Keratinocyte (primary cell): ENCODE measurements at regions not wholly inside any gene's neighbourhood (a gene's known extent, or its start where the extent isn't known, plus 50 kb on each side); places are given as distances from the start of the nearest gene placed in this dataset.

Experiments used
- DNase-seq: peaks from one replicate; pipeline ENCODE4 v3.0.0-alpha.2; 2011; ENCODE audit warnings: low read depth, missing footprints, low spot score
- FAIRE-seq: peaks from 2 replicates; lab custom pipeline; 2011; peaks lifted over from hg19 to GRCh38; lab: Jason Lieb, UNC
- H2AFZ ChIP-seq: 2 replicates; pipeline ENCODE4 v1.6.0; 2012; ENCODE audit warnings: low read length, control low read depth, inconsistent platforms; ENCODE audit not compliant: control insufficient read depth
- H3K27ac ChIP-seq: 2 replicates; pipeline ENCODE4 v1.5.1; 2011; ENCODE audit warnings: low read length; ENCODE audit not compliant: control insufficient read depth, insufficient read depth
- H3K27me3 ChIP-seq: 3 replicates; pipeline ENCODE4 v1.6.0; 2011; ENCODE audit warnings: low read length; ENCODE audit not compliant: control insufficient read depth, insufficient read depth; ENCODE audit errors: extremely low read depth
- H3K36me3 ChIP-seq, 2 experiments: 2 replicates in 1 of 2; 3 replicates in 1 of 2; pipeline ENCODE4 v1.5.1; 2011; ENCODE audit warnings: low read length in 2 of 2, mild to moderate bottlenecking in 1 of 2; ENCODE audit not compliant: control insufficient read depth in 2 of 2, insufficient read depth in 2 of 2; ENCODE audit errors: extremely low read depth in 1 of 2
- H3K4me1 ChIP-seq: 3 replicates; pipeline ENCODE4 v1.5.1; 2011; ENCODE audit warnings: low read length; ENCODE audit not compliant: control insufficient read depth, insufficient read depth; ENCODE audit errors: extremely low read depth
- H3K4me2 ChIP-seq: 3 replicates; pipeline ENCODE4 v1.6.0; 2011; ENCODE audit warnings: low read depth, low read length; ENCODE audit not compliant: control insufficient read depth, insufficient read depth; ENCODE audit errors: extremely low read depth
- H3K4me3 ChIP-seq, 3 experiments: fragments of 200-600 bp in 1 of 3; sonication (generic) in 1 of 3; 2 replicates in 2 of 3; 3 replicates in 1 of 3; pipeline ENCODE4 v1.5.1; 2011 to 2016; ENCODE audit warnings: low read length in 3 of 3, mild to moderate bottlenecking in 3 of 3, control low read depth in 2 of 3, inconsistent platforms in 1 of 3, low read depth in 1 of 3, mixed read lengths in 1 of 3, mixed run types in 1 of 3, moderate library complexity in 1 of 3; ENCODE audit not compliant: control insufficient read depth in 2 of 3, insufficient read depth in 2 of 3; ENCODE audit errors: extremely low read depth in 1 of 3
- H3K79me2 ChIP-seq: 2 replicates; pipeline ENCODE4 v1.6.0; 2012; ENCODE audit warnings: low read length; ENCODE audit not compliant: control insufficient read depth, insufficient read depth
- H3K9ac ChIP-seq: 3 replicates; pipeline ENCODE4 v1.6.0; 2011; ENCODE audit warnings: low read length; ENCODE audit not compliant: control insufficient read depth, insufficient read depth; ENCODE audit errors: extremely low read depth
- H3K9me1 ChIP-seq: 3 replicates; pipeline ENCODE4 v1.6.0; 2011; ENCODE audit warnings: low read length; ENCODE audit not compliant: control insufficient read depth, insufficient read depth; ENCODE audit errors: extremely low read depth
- H3K9me3 ChIP-seq: 2 replicates; pipeline ENCODE4 v1.5.1; 2012; ENCODE audit warnings: low read depth, low read length; ENCODE audit not compliant: control insufficient read depth
- H4K20me1 ChIP-seq: 3 replicates; pipeline ENCODE4 v1.6.0; 2011; ENCODE audit warnings: low read length; ENCODE audit not compliant: control insufficient read depth, insufficient read depth; ENCODE audit errors: extremely low read depth
- CTCF ChIP-seq, 3 experiments: IDR thresholded peaks in 1 of 3; conservative IDR thresholded peaks in 1 of 3; optimal IDR thresholded peaks in 1 of 3; 2 replicates in 2 of 3; 3 replicates in 1 of 3; pipeline versions ENCODE3 to v1.5.1; 2011; ENCODE audit warnings: low read length in 3 of 3, mild to moderate bottlenecking in 3 of 3, moderate library complexity in 2 of 3, control low read depth in 1 of 3, inconsistent platforms in 1 of 3; ENCODE audit not compliant: insufficient read depth in 2 of 3; ENCODE audit errors: extremely low read depth in 1 of 3
- EZH2 ChIP-seq: IDR thresholded peaks from one replicate; pipeline ENCODE4 v1.6.1; 2012; ENCODE audit warnings: inconsistent platforms, mild to moderate bottlenecking, low read length, moderate library complexity
- dilution Hi-C: fragments of 300-500 bp; cut with MboI; formaldehyde crosslinking; loops from one replicate; pipeline ENCODE4 v1.7.0; 2020; ENCODE audit warnings: low sequenced_read_pairs; ENCODE audit not compliant: extremely low pct_ligation_motif_present

- Histone ChIP-seq H3K27me3 (no peaks in the 10 kb centered on the region), H3K4me1 (no peaks in the 10 kb centered on the region), H3K9me1 (no peaks in the 10 kb centered on the region), H2AFZ (no peak overlapping the region), H3K4me3 (no peak overlapping the region), H3K9ac (no peak overlapping the region), H3K27ac (no peak overlapping the region), H3K36me3 (no peaks in the 10 kb centered on the region), H4K20me1 (no peaks in the 10 kb centered on the region), H3K9me3 (no peaks in the 10 kb centered on the region), H3K79me2 (no peaks in the 10 kb centered on the region), H3K4me2 (no peak overlapping the region)
- dilution Hi-C loops: no loop called here
- TF ChIP-seq EZH2 (no peak), CTCF (optimal IDR thresholded peaks at IDR 0.05 in 1 of 3, IDR thresholded peaks at IDR 0.05 in 1 of 3, conservative IDR thresholded peaks at IDR 0.05 in 1 of 3; ENCODE audit: extremely low read depth in 1 of 3, insufficient read depth in 2 of 3, low read length in 3 of 3) (no peak)
- DNase-seq (no peak), FAIRE-seq (no peak)
Measured at GRCh38 chr14:89578156-89578555, 161.1 kb upstream of the FOXN3 start.

GRCh38 chr14:89576960-89577359 lies 159.9 kb upstream of the FOXN3 start:
- Histone ChIP-seq H2AFZ (no peak overlapping the region), H3K4me2 (no peak overlapping the region), H3K27ac (no peak overlapping the region), H3K9me3 (no peaks in the 10 kb centered on the region), H3K9ac (no peak overlapping the region), H3K36me3 (no peaks in the 10 kb centered on the region), H3K79me2 (no peaks in the 10 kb centered on the region), H3K4me1 (no peaks in the 10 kb centered on the region), H3K9me1 (no peaks in the 10 kb centered on the region), H3K4me3 (no peak overlapping the region), H4K20me1 (no peaks in the 10 kb centered on the region), H3K27me3 (no peaks in the 10 kb centered on the region)
- dilution Hi-C loops: no loop called here
- no peak for TF ChIP-seq CTCF (optimal IDR thresholded peaks at IDR 0.05 in 1 of 3, IDR thresholded peaks at IDR 0.05 in 1 of 3, conservative IDR thresholded peaks at IDR 0.05 in 1 of 3; ENCODE audit: extremely low read depth in 1 of 3, insufficient read depth in 2 of 3, low read length in 3 of 3)
- no peak for TF ChIP-seq EZH2
- DNase-seq: no peak
- FAIRE-seq: no peak
